Astrocyte of the cerebellum (primary cell): ENCODE measurements at regions not wholly inside any gene's neighbourhood (a gene's known extent, or its start where the extent isn't known, plus 50 kb on each side); places are given as distances from the start of the nearest gene placed in this dataset.

Experiments
- DNase-seq: peaks from one replicate; pipeline ENCODE4 v3.0.0-alpha.2; 2011; ENCODE audit warnings: low read depth
- H3K4me3 ChIP-seq: 2 replicates; pipeline ENCODE4 v1.5.1; 2011; ENCODE audit warnings: mild to moderate bottlenecking, low read depth, low read length, moderate library complexity
- CTCF ChIP-seq: IDR thresholded peaks from 2 replicates; pipeline ENCODE4 v1.5.1; 2012; ENCODE audit warnings: low read length, low read depth, moderate library complexity, mild to moderate bottlenecking; ENCODE audit errors: missing control alignments
- in situ Hi-C: cut with HindIII; loops from 2 replicates; pipeline ENCODE4 v1.10.0; 2017; ENCODE audit warnings: low sequenced_read_pairs

GRCh38 chr13:103283451-103283820 is 217.2 kb upstream of the SLC10A2 start:
- DNase-seq, result no peak
- no peak for TF ChIP-seq CTCF
- no peak overlapping the region for H3K4me3 ChIP-seq
- in situ Hi-C loops, result no loop called here

- DNase-seq, result peak; percentile 90
- TF ChIP-seq CTCF, result no peak
- no peak overlapping the region for H3K4me3 ChIP-seq
- in situ Hi-C loops, result no loop called here
Measured at GRCh38 chr13:103282571-103283450, 216.6 kb upstream of the SLC10A2 start.

- no peak overlapping the region for H3K4me3 ChIP-seq
- in situ Hi-C loops, result no loop called here
- no peak for DNase-seq
- TF ChIP-seq CTCF, result no peak
Measured at GRCh38 chr13:103277959-103278694, 211.9 kb upstream of the SLC10A2 start.

GRCh38 chr13:103276775-103277498 is 210.7 kb upstream of the SLC10A2 start:
- TF ChIP-seq CTCF, result no peak
- no peak for DNase-seq
- in situ Hi-C loops, result no loop called here
- H3K4me3 ChIP-seq, result no peak overlapping the region

- no peak for TF ChIP-seq CTCF
- in situ Hi-C loops, result no loop called here
- no peak overlapping the region for H3K4me3 ChIP-seq
- no peak for DNase-seq
Measured at GRCh38 chr13:103275722-103276121, 209.5 kb upstream of the SLC10A2 start.

GRCh38 chr13:103275081-103275480 is 208.9 kb upstream of the SLC10A2 start:
- TF ChIP-seq CTCF, result no peak
- no peak for DNase-seq
- H3K4me3 ChIP-seq, result no peak overlapping the region
- in situ Hi-C loops, result no loop called here
